ENCODE measurements at regions not wholly inside any gene's neighbourhood (a gene's known extent, or its start where the extent isn't known, plus 50 kb on each side); places are given as distances from the start of the nearest gene placed in this dataset.

DNA sequence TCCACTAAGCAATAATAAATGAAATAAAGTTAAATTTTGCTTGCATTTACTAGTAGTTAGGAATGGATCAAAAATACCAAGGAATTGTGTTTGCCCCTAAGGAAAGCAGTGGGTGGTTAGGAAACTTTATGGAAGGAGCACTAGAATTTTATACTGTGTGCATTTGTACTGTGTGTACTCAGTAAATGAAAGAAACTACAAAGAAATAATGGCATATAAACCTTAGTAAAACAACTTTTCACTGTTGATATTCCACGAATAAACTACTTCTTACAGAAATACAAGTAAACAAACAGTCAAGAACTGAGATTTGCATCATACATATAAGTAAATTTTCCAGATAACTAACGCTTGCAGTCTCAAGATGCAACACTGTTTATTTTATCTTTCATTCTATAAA lies 103.7 kb upstream of the PARP8 start:
- Histone ChIP-seq H3F3A (ENCODE audit: insufficient read depth, low read length, poor library complexity, severe bottlenecking) (no peaks in the 10 kb centered on the region), H4K20me1 (ENCODE audit: insufficient read depth) (no peaks in the 10 kb centered on the region), H3K27ac (ENCODE audit: low read length) (no peak overlapping the region), H3K9me2 (ENCODE audit: insufficient read depth, low read length) (no peaks in the 10 kb centered on the region), H3K4me2 (ENCODE audit: low read length) (no peak overlapping the region), H2AFZ (ENCODE audit: low read depth, low read length) (no peak overlapping the region), H3K9ac (ENCODE audit: low read length) (no peak overlapping the region), H3K27me3 (ENCODE audit: insufficient read depth, low read depth, low read length) (no peaks in the 10 kb centered on the region), H3K79me2 (replicated peaks; ENCODE audit: insufficient read depth, low read length) (no peaks in the 10 kb centered on the region), H3K36me3 (ENCODE audit: insufficient read depth, low read length) (no peaks in the 10 kb centered on the region), H3K4me3 (ENCODE audit: low read length) (no peak overlapping the region), H3K9me3 (ENCODE audit: low read length) (no peaks in the 10 kb centered on the region)
- TF ChIP-seq, protein P1, sequence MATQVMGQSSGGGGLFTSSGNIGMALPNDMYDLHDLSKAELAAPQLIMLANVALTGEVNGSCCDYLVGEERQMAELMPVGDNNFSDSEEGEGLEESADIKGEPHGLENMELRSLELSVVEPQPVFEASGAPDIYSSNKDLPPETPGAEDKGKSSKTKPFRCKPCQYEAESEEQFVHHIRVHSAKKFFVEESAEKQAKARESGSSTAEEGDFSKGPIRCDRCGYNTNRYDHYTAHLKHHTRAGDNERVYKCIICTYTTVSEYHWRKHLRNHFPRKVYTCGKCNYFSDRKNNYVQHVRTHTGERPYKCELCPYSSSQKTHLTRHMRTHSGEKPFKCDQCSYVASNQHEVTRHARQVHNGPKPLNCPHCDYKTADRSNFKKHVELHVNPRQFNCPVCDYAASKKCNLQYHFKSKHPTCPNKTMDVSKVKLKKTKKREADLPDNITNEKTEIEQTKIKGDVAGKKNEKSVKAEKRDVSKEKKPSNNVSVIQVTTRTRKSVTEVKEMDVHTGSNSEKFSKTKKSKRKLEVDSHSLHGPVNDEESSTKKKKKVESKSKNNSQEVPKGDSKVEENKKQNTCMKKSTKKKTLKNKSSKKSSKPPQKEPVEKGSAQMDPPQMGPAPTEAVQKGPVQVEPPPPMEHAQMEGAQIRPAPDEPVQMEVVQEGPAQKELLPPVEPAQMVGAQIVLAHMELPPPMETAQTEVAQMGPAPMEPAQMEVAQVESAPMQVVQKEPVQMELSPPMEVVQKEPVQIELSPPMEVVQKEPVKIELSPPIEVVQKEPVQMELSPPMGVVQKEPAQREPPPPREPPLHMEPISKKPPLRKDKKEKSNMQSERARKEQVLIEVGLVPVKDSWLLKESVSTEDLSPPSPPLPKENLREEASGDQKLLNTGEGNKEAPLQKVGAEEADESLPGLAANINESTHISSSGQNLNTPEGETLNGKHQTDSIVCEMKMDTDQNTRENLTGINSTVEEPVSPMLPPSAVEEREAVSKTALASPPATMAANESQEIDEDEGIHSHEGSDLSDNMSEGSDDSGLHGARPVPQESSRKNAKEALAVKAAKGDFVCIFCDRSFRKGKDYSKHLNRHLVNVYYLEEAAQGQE (IDR thresholded peaks at IDR 0.05; ENCODE audit: borderline replicate concordance) = no peak
- no peak for TF ChIP-seq EP300 (conservative IDR thresholded peaks at IDR 0.05; ENCODE audit: poor library complexity, severe bottlenecking)
- TF ChIP-seq TAF1 (IDR thresholded peaks at IDR 0.05; ENCODE audit: low read depth) = no peak
- TF ChIP-seq RAD21 (conservative IDR thresholded peaks at IDR 0.05) = no peak
- TF ChIP-seq SMC3 (conservative IDR thresholded peaks at IDR 0.05; ENCODE audit: poor library complexity) = no peak
- no peak for TF ChIP-seq EZH2 (IDR thresholded peaks at IDR 0.05; ENCODE audit: borderline replicate concordance, insufficient read depth, low read length, poor library complexity, severe bottlenecking)
- TF ChIP-seq POLR2AphosphoS5 (IDR thresholded peaks at IDR 0.05) = no peak
- no peak for TF ChIP-seq MXI1 (conservative IDR thresholded peaks at IDR 0.05; ENCODE audit: poor library complexity, severe bottlenecking)
- TF ChIP-seq, protein P2, sequence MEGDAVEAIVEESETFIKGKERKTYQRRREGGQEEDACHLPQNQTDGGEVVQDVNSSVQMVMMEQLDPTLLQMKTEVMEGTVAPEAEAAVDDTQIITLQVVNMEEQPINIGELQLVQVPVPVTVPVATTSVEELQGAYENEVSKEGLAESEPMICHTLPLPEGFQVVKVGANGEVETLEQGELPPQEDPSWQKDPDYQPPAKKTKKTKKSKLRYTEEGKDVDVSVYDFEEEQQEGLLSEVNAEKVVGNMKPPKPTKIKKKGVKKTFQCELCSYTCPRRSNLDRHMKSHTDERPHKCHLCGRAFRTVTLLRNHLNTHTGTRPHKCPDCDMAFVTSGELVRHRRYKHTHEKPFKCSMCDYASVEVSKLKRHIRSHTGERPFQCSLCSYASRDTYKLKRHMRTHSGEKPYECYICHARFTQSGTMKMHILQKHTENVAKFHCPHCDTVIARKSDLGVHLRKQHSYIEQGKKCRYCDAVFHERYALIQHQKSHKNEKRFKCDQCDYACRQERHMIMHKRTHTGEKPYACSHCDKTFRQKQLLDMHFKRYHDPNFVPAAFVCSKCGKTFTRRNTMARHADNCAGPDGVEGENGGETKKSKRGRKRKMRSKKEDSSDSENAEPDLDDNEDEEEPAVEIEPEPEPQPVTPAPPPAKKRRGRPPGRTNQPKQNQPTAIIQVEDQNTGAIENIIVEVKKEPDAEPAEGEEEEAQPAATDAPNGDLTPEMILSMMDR (IDR thresholded peaks at IDR 0.05; ENCODE audit: poor library complexity, severe bottlenecking) = no peak

DNA sequence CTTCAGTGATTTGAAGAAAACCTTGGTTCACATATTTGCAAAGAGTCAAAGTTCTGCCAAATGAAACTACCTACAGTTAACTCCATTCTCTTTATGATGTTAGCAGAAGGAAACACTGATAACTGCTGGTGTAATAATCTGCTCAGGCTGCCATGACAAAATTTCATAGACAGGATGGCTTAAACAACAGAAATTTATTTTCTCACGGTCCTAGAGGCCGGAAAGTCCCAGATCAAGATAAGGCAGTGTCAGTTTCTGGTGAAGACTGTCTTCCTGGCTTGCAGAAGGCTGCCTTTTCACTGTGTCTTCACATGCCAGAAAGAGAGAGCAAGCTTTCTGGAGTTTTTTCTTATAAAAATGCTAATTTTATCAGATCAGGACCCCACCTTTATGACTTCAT lies 102.4 kb upstream of the PARP8 start:
- no peak overlapping the region for H3K27ac ChIP-seq (ENCODE audit: low read length)
- TF ChIP-seq EP300 (conservative IDR thresholded peaks at IDR 0.05; ENCODE audit: poor library complexity, severe bottlenecking) = no peak
- no peak for TF ChIP-seq POLR2AphosphoS5 (IDR thresholded peaks at IDR 0.05)
- TF ChIP-seq, protein P1 (IDR thresholded peaks at IDR 0.05; ENCODE audit: borderline replicate concordance) = no peak
- TF ChIP-seq EZH2 (IDR thresholded peaks at IDR 0.05; ENCODE audit: borderline replicate concordance, insufficient read depth, low read length, poor library complexity, severe bottlenecking) = no peak
- TF ChIP-seq, protein P2 (IDR thresholded peaks at IDR 0.05; ENCODE audit: poor library complexity, severe bottlenecking) = no peak
- H2AFZ ChIP-seq (ENCODE audit: low read depth, low read length) = no peak overlapping the region
- H3K4me2 ChIP-seq (ENCODE audit: low read length) = no peak overlapping the region
- no peaks in the 10 kb centered on the region for H4K20me1 ChIP-seq (ENCODE audit: insufficient read depth)
- no peaks in the 10 kb centered on the region for H3F3A ChIP-seq (ENCODE audit: insufficient read depth, low read length, poor library complexity, severe bottlenecking)
- H3K36me3 ChIP-seq (ENCODE audit: insufficient read depth, low read length) = no peaks in the 10 kb centered on the region
- H3K9ac ChIP-seq (ENCODE audit: low read length) = no peak overlapping the region
- no peaks in the 10 kb centered on the region for H3K79me2 ChIP-seq (replicated peaks; ENCODE audit: insufficient read depth, low read length)
- no peaks in the 10 kb centered on the region for H3K9me2 ChIP-seq (ENCODE audit: insufficient read depth, low read length)
- H3K9me3 ChIP-seq (ENCODE audit: low read length) = no peaks in the 10 kb centered on the region
- H3K27me3 ChIP-seq (ENCODE audit: insufficient read depth, low read depth, low read length) = no peaks in the 10 kb centered on the region
- no peak overlapping the region for H3K4me3 ChIP-seq (ENCODE audit: low read length)

All from neural cell (in vitro differentiated cells).